A549 (cell line): ENCODE measurements at regions not wholly inside any gene's neighbourhood (a gene's known extent, or its start where the extent isn't known, plus 50 kb on each side); places are given as distances from the start of the nearest gene placed in this dataset.

Experiments used
- ESRRA ChIP-seq: fragments of 150-350 bp; IDR thresholded peaks from 2 replicates; pipeline ENCODE4 v1.6.1; 2014; ENCODE audit warnings: mild to moderate bottlenecking, low read length, borderline replicate concordance
- GATA3 ChIP-seq: IDR thresholded peaks from 2 replicates; pipeline ENCODE4 v1.6.1; 2012; ENCODE audit warnings: borderline replicate concordance
- POLR2A ChIP-seq: IDR thresholded peaks from 2 replicates; pipeline ENCODE4 v1.6.1; 2012; ENCODE audit warnings: mild to moderate bottlenecking, low read length
- RFX5 ChIP-seq: fragments of 450-650 bp; IDR thresholded peaks from 2 replicates; pipeline ENCODE4 v1.7.1; 2014; ENCODE audit warnings: antibody characterized with exemption, mild to moderate bottlenecking, moderate library complexity
- TF ChIP-seq, protein P1 (sequence below): fragments of 250-450 bp; sonication (Bioruptor Pico); IDR thresholded peaks from 2 replicates; pipeline ENCODE4 v1.5.0; 2020; ENCODE audit warnings: low read depth, mild to moderate bottlenecking, moderate library complexity
- TF ChIP-seq, protein P2 (sequence below): fragments of >200 bp; sonication (Bioruptor Twin); formaldehyde crosslinking; IDR thresholded peaks from 3 replicates; pipeline ENCODE4 v1.5.1; 2016
- TF ChIP-seq, protein P3 (sequence below): IDR thresholded peaks from 2 replicates; pipeline ENCODE4 v1.6.1; 2012

DNA sequence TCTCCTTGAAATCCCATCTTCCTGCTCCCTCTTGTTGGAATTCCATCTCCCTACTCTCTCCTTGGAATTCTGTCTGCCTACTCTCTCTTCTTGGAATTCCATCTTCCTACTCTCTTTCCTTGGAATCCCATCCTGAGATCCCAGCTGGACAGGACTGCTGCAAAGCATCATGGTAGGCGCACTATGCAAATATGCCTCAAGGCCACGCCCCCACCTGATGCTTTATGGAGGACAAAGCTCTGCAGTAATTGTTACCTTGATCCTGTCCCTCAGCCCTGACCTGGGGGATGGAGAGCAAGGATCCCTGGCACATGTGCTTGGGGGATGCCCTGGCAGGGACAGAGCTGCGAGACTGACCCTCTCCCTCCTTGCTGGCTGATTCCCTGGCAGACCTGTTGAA is 185.6 kb downstream of the TBX5 start:
- TF ChIP-seq, protein P1, sequence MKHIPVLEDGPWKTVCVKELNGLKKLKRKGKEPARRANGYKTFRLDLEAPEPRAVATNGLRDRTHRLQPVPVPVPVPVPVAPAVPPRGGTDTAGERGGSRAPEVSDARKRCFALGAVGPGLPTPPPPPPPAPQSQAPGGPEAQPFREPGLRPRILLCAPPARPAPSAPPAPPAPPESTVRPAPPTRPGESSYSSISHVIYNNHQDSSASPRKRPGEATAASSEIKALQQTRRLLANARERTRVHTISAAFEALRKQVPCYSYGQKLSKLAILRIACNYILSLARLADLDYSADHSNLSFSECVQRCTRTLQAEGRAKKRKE (CRISPR knock-in tag) = no peak
- no peak for TF ChIP-seq GATA3
- TF ChIP-seq, protein P2, sequence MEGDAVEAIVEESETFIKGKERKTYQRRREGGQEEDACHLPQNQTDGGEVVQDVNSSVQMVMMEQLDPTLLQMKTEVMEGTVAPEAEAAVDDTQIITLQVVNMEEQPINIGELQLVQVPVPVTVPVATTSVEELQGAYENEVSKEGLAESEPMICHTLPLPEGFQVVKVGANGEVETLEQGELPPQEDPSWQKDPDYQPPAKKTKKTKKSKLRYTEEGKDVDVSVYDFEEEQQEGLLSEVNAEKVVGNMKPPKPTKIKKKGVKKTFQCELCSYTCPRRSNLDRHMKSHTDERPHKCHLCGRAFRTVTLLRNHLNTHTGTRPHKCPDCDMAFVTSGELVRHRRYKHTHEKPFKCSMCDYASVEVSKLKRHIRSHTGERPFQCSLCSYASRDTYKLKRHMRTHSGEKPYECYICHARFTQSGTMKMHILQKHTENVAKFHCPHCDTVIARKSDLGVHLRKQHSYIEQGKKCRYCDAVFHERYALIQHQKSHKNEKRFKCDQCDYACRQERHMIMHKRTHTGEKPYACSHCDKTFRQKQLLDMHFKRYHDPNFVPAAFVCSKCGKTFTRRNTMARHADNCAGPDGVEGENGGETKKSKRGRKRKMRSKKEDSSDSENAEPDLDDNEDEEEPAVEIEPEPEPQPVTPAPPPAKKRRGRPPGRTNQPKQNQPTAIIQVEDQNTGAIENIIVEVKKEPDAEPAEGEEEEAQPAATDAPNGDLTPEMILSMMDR = no peak
- TF ChIP-seq POLR2A = no peak
- TF ChIP-seq ESRRA = no peak
- no peak for TF ChIP-seq RFX5
- TF ChIP-seq, protein P3, sequence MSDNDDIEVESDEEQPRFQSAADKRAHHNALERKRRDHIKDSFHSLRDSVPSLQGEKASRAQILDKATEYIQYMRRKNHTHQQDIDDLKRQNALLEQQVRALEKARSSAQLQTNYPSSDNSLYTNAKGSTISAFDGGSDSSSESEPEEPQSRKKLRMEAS = no peak
